Neural progenitor cell (in vitro differentiated cells): ENCODE measurements at regions not wholly inside any gene's neighbourhood (a gene's known extent, or its start where the extent isn't known, plus 50 kb on each side); places are given as distances from the start of the nearest gene placed in this dataset.

Source experiments
- EZH2 ChIP-seq: fragments of 200-600 bp; sonication (generic); IDR thresholded peaks from 2 replicates; pipeline ENCODE4 v1.6.1; 2017; ENCODE audit warnings: antibody characterized with exemption, mild to moderate bottlenecking, moderate library complexity
- TF ChIP-seq, protein P1 (sequence below): fragments of 200-600 bp; sonication (generic); IDR thresholded peaks from 2 replicates; pipeline ENCODE4 v1.5.1; 2017; ENCODE audit warnings: antibody characterized with exemption, mild to moderate bottlenecking

- no peak for TF ChIP-seq EZH2
- TF ChIP-seq, protein P1, sequence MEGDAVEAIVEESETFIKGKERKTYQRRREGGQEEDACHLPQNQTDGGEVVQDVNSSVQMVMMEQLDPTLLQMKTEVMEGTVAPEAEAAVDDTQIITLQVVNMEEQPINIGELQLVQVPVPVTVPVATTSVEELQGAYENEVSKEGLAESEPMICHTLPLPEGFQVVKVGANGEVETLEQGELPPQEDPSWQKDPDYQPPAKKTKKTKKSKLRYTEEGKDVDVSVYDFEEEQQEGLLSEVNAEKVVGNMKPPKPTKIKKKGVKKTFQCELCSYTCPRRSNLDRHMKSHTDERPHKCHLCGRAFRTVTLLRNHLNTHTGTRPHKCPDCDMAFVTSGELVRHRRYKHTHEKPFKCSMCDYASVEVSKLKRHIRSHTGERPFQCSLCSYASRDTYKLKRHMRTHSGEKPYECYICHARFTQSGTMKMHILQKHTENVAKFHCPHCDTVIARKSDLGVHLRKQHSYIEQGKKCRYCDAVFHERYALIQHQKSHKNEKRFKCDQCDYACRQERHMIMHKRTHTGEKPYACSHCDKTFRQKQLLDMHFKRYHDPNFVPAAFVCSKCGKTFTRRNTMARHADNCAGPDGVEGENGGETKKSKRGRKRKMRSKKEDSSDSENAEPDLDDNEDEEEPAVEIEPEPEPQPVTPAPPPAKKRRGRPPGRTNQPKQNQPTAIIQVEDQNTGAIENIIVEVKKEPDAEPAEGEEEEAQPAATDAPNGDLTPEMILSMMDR: no peak
Measured at GRCh38 chr6:148648754-148649453, 97.9 kb upstream of the UST start.
